Peyer's patch (tissue), 4 donors: ENCODE measurements at regions not wholly inside any gene's neighbourhood (a gene's known extent, or its start where the extent isn't known, plus 50 kb on each side); places are given as distances from the start of the nearest gene placed in this dataset.

Experiments
- CTCF ChIP-seq, 6 experiments: fragments of 450-650 bp in 4 of 6; fragments of 200-600 bp in 2 of 6; sonication (generic) in 1 of 6; IDR thresholded peaks; one replicate each; pipeline ENCODE4 v1.5.1; 2017 to 2019; ENCODE audit warnings: antibody characterized with exemption in 6 of 6, mild to moderate bottlenecking in 3 of 6, moderate library complexity in 1 of 6
- POLR2A ChIP-seq, 2 donors: fragments of 450-650 bp; IDR thresholded peaks; one replicate each; pipeline ENCODE4 v1.5.1; 2017; ENCODE audit warnings: antibody characterized with exemption in 2 of 2, mild to moderate bottlenecking in 2 of 2, moderate library complexity in 2 of 2

GRCh38 chr18:25735459-25735858 is 355.0 kb downstream of the SS18 start:
- no peak for TF ChIP-seq CTCF (IDR thresholded peaks at IDR 0.05)
- no peak for TF ChIP-seq POLR2A (IDR thresholded peaks at IDR 0.05)
